Dermis microvascular lymphatic vessel endothelial cell (primary cell): ENCODE measurements at regions not wholly inside any gene's neighbourhood (a gene's known extent, or its start where the extent isn't known, plus 50 kb on each side); places are given as distances from the start of the nearest gene placed in this dataset.
A peak's percentile ranks its signal among the peaks of the same experiment; 100 is the strongest.

ENCODE experiments used
- DNase-seq, 2 donors: peaks; one replicate each; pipeline versions ENCODE4 v3.0.0 to v3.0.0-alpha.2; 2010; ENCODE audit warnings: low read depth in 2 of 2

DNA sequence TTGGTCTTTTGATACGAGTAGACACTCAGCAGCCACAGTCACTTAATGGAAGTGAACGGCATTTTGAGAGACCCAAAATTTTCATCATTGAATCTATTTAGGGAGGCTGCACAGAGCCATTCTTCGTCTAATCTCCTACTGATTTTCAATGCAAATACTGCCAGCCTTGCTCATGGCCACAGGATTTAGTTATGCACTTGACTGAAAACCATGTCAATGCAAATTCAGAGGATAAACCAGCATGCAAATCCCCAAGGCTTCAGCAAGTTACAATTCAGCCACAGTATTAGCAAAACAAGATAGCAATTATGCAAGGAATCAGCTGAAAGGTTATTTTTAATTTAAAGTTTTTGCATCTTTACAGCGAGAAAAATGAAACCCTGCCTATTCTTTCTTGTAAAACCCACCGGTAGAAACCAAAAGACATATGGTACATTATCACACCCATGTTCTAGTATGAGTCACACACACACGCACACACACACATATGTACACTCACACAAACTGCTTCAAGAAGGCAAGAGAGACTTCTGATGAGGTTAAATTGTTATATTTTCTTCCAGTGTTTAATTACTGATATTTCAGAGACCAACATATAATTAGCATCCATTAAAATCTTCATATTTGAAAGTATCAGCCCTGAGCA, 985.3 kb upstream of the FLRT2 start:
- no peak for DNase-seq

DNA sequence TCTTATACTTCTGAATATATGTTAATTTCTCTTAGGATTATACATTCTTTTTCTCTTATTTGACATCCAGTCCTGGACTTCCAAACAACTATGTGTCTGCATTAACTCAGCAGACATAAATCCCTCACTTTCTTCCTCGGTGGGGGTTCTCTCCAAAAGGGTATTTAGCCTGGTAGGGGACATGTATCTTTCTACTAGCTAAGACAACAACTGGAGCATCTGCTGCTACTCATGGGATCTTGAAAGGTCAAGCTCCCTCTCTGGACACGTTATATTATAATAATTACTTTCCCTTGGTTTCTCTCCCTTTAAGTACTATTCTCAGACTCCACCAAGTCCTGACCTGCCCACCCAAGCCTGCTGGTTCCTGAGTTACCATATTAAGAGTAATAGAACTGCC, 983.7 kb upstream of the FLRT2 start:
- no peak for DNase-seq

DNA sequence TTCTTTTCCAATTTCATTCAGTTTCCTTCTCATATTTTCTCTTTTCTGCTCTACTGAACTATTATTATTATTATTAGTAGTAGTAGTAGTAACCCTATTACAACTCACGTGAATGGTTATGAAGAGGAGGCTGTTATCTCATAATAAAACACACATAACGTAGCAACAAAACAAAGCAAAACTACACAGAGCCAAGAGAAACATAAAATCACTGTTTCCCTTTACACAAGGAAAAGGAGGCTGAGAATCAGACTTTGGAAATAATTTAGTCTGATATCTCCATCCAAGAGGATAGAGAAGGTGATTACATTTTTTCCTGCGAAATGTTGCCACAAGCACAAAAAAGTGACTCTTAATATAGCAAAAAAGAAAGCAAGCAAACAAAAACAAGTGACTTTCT, 975.8 kb upstream of the FLRT2 start:
- peak; percentile 40 to 58 for DNase-seq

DNA sequence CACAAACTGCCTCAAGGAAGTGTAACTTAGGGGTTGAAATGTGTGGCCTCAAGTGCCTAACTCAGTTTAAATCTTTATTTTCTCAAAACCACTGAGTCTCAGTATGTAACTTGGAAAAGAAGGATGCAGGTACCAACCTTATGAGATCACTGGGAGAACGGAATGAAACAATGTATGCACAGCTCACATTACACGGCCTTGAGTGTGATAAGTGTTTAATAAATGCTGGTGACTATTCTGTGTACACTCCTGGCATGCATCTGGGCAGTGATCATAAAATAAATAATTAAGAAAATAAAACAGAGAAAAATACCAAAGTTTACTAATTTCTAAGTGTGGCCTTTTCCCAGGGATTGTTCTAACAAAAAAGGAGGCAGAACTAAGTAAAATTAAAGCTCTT, 974.5 kb upstream of the FLRT2 start:
- DNase-seq, result no peak

DNA sequence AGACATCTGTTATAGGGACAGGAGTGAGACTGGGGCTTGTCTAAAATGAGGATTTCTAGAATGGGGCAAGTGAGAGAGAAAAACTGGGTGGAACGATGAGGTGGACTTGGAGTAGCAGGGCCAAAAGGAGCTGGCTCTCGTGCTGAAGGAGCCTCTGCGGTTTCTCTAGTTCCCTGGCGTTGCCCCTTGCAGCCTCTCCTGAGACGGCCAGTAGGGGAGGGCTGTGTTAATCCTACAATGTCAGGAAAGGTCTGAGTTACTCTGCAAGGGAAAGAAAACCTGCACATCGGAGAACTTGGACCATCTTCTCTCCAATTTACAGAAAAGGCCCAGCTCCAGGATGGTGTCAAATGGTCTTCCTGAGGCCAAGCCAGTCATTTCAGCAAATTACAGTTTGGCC, 963.8 kb upstream of the FLRT2 start:
- DNase-seq, result no peak

DNA sequence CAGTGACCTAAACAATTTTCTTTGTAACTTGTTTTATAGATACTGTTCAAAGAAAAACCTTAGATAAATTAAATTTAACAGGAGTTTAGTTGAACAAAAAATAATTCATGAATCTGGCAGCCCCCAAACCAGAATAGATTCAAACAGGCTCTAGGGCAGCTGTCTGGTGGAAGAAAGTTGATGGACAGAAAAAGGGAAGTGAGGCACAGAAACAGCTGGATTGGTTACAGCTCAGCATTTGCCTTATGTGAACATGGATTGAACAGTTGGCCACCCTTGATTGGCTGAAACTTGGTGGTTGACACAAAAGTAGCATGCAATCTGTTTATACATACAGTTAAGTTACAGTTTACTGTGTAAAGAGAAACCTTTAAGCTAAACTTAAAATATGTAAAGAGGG, 954.3 kb upstream of the FLRT2 start:
- DNase-seq, result no peak

DNA sequence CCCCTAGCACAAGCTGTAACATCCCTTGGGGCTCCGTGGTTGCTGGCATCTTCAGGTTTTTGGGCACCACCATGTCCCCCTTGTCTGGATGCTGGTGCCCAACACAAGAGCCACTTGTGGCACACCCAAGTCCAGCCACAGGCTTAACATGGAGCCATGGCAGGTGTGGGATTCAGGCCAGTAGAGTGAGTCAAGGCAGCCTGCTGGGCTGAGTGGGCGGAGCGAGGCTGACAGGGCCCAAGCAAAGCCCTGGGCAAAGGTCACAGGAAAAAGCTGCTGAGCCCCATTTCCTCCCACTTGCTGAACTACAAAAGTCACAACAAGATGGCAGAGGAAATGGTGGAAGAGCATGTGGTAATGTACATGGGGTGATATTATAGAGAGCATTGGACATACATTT, 950.7 kb upstream of the FLRT2 start:
- no peak for DNase-seq

DNA sequence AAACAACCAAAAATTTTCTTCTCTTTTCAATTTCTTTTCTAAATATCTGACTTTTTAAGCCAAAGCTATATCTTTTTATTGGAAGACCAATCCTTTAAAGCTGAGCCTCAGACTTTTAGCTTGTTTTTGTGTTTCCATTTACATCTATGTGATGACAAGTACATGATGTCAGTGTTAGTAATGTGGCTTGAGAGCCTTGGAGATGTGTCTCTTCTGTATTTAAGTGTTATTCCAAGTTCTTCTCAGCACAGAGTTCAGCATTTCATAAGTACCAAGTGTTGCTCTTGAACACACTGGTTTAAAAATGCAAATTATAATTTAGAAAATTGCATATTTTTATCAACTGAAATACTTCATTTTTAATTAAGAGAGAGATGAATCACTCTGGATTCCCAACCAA, 948.9 kb upstream of the FLRT2 start:
- no peak for DNase-seq

DNA sequence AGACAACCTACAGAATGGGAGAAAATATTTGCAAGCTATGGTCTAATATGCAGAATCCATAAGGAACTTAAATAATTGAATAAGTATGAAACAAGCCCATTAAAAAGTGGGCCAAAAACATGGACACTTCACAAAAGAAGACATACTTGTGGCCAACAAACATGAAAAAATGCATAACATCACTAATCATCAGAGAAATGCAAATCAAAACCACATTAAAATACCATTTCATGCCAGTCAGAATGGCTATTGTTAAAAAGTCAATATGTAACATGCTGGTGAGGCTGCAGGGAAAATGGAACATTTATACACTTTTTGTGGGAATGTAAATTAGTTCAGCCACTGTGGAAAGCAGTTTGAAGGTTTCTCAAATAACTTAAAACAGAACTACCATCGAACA, 945.4 kb upstream of the FLRT2 start:
- no peak for DNase-seq

DNA sequence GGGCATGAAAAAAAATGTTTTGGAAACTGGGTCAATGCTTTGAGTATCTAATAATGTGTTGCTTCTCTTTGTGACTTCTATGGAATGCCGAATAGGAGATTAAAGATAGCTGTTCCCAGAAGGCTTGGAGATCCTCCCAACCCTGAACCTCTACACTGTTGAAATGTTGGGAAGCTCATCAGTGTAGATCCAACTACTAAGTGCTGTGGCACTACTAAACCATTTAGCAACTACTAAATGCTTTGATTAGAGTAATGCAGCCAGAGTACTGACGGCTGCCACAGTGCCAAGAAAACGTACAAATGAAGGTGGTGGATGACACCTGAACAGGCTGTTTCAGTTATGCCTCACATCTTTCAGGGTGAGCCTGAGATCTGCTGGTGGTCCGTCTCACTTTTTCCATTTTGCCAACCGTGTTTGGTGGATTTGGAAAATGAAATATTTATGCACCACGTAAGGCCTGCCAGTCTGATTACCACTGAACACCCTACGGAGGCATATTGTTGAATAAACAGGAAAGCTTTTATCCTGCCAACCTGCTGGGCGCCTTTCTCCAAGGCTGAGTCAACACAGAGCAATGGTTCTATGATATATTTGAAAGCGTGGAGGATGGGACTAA, 938.0 kb upstream of the FLRT2 start:
- peak; percentile 15 to 55 for DNase-seq

DNA sequence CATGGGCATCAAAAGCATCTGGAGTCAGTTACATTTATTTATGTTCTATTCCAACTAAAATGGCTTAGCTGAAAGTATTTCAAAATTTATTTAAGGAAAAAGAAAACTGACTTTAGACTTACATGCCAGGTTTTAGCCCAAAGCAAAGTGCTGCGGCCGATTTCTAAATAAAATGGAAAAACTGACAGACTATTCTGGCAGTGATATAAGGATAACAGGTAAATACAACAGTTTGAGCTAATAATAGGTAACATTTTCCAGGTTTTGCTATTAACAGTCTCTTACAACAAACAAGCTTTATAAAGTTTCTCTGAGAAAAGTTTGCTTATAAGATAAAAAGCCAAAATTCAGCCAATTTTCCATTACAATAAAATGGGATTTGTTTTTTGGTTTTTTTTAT, 937.2 kb upstream of the FLRT2 start:
- DNase-seq, result peak in 1 of 2 donors; percentile 6

DNA sequence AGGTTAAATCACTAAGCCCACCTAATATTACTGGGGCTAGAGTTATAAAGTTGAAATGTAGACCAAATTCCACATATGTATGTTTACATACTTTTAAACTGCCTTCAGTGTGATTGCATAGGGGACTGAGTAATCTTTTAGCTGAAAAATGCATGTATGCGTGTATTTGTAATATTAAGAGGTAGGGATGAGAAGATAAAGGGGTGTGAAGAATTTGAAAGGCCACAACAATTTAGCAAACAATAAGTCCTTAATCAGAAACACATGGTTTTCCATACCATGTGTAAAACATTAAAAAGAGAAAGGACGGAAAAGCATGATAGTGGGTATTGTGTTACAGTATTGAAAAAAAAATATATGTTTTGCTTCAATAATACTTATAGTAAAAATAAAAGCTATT, 919.9 kb upstream of the FLRT2 start:
- no peak for DNase-seq

DNA sequence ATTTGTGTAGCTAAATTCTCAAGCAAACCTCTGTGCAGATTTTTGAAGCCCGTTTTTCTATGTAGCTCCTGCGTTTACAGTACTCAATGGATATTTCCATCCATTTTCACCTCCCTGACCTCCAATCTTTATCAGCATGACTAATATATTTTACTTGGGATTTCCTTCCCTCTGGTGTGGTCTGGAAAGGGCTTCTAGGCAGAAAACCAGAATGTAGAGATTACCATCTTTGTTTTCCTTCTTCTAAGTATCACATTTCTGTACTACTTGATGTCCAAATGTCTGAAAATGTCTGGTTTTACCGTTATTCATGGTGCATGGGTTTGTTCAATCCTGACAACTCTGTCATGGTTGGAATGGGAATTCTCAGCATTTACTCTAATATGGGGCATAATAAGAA, 907.6 kb upstream of the FLRT2 start:
- DNase-seq, result peak in 1 of 2 donors; percentile 85

DNA sequence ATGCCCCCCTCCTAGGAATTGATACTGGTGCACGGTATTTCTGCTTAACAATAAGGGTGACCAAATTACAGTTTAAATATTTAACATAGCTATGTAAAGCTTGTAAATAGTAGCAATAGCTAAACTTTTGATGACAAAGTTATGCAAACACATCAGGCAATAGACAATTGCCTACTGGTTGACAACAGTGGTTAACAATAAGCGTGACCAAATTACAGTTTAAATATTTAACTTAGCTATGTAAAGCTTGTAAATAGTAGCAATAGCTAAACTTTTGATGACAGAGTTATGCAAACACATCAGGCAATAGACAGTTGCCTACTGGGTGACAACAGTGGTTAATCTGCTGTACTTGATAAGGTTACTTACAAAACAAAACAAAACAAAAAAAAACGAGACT, 886.5 kb upstream of the FLRT2 start:
- DNase-seq, result no peak

DNA sequence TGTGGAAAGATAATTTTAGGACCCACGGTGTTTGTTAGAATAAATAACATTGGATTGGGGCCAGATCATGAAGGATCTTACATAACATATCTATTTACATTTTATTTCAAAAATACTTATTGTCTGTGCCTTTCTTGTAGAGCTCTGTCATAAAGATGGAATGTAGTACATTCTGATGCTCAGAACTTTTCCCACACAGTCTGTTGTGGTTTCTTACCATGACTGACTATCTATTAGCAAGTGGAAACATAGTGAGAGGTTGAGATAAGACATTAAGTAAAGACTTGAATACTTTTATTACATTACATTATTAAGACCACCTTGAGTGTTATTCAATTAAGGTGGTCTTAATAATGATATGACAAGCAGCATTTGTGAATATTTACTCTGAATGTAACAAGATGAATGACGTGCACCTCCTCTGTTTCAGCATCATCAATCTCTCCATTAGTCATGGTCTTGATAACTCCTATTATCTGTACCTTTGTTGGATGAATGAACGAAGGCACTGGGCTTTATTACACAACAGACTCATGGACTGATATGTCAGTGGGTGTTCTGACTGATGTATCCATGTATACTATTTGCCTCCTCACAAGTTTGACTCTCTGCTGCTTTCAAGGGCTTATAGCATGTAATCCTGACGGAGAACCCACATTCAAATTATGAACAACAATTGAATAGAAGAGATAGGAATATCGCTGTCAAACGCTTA, 883.0 kb upstream of the FLRT2 start:
- DNase-seq, result no peak

DNA sequence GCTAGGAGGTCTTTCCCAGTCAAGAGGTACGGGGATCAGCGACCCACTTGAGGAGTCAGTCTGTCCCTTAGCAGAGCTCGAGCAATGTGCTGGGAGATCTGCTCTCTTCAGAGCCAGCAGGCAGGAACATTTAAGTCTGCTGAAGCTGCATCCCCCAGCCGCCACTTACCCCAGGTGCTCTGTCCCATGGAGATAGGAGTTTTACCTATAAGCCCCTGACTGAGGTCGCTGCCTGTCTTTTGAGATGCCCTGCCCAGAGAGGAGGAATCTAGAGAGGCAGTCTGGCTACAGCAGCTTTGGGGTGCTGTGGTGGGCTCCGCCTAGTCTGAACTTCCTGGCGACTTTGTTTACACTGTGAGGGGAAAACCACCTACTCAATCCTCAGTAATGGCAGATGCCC, 874.9 kb upstream of the FLRT2 start:
- no peak for DNase-seq

DNA sequence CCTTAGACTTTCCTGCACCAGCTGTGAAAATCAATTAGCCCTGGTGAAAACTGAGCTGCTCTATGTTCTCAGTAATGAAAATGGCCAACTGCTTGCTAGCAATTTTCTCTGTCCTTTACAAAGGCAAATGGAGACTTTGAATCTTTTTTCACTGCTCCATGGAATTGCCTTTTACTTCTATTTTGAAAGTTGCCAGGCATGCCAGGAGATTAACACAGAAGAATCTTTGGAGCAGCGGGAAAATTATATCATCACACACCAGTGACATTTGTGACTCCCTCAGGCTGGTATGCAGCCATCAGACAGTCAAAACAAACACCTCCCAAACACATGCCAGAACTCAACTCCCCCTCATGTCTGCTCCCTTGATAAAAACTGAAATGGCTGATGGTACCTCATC, 872.0 kb upstream of the FLRT2 start:
- no peak for DNase-seq

DNA sequence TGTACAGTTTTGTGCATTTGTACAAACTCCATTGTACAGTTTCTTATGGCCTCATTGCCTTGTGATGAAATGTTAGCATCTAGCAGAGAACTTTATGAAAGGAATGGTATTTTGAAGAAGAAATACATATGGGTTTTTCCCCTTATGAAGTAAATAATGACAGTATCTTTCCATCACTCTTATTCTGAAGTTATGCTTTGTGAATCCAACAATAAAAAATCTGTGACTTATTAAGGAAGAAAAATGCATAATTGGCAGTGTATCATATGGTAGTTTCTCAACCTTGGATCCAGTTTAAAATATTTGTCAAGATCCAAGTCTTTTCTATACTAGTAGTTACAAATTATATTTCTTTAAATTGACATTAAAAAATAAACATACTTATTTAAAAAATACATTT, 859.1 kb upstream of the FLRT2 start:
- DNase-seq, result no peak

DNA sequence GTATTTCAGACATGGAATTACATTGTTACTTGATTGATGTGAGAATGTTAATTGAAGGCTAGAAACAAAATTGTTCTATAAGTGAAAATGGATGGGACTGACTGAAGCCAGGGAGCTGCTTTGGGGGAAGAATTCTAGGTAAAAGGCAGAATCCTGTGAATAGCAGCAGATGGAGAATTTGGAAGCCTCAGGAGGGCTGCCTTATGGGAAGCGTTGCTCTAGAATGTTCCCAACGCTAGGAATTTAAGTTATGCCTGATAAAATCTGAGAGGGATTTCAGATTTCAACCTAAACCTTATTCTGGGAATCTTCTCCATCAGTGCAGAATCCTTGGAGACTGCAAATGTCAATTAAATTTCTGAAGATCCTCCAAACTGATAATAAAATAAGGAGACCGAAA, 858.2 kb upstream of the FLRT2 start:
- DNase-seq, result no peak

DNA sequence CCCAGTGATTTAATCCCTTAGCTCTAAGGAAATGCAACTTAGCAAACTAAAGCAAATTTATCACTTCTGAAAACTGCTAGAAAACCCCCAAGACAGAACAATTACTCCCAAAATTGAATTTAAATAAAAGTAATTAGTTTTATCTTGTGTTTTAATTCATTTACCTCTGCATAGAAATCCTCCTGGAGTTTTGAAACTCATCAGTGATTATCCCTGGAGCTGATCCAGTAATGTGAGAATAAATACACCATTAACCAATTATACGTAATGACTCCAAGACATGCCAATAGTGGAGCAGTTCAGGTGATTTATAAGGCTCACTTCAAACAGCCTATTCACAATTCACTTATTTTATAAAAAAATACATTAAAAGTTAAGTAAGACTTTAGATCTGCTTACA, 855.3 kb upstream of the FLRT2 start:
- no peak for DNase-seq

DNA sequence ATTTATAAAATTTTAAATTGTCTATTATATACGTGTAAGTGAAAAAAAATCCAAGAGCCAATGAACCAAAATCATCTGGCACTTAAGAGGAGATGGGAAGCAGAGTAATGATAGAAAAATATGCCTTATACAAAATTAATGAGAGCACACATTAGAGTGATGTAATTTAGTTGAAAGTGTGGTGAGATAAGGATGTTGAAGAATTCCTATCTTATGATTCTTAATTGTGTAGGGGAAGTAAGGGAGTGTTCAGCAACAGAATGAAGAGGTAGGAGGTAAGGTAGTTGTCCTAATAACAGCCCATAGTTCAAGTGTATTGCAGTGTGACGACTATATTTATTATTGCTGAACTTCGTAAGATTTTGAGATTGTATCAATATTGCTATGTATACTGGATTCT, 843.4 kb upstream of the FLRT2 start:
- no peak for DNase-seq

DNA sequence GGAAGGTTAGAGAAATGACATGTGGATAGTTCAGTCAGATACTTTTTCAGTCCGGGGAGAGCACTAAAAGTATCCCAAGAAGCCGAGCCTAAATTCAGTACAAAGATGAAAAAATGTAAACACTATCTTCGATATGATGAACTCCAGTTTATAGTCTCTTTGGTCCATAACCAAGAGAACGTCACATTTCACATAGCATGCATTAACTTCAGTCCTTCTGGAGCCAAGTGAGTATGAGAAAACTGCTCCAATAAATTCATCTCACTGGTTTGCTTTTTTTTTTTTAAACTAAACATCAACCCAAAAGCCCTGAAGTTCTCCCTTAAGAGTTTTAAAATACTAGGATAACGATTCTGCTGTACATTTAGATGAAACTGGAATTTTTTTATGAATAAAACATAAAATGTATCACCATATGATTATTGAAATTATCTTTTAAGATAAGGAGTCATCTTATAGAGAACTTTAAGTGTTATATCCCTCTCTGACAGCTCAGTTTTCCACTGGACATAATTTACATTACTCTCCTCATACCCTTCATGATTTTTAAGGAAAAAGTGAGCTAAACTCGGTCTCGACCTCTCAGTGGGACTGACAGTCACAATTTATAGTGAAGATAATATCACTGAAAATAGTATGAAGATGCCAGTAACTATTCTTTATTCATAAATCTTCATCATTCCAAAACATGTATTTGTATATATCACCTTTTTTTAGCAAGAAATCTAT, 841.5 kb upstream of the FLRT2 start:
- DNase-seq, result no peak

DNA sequence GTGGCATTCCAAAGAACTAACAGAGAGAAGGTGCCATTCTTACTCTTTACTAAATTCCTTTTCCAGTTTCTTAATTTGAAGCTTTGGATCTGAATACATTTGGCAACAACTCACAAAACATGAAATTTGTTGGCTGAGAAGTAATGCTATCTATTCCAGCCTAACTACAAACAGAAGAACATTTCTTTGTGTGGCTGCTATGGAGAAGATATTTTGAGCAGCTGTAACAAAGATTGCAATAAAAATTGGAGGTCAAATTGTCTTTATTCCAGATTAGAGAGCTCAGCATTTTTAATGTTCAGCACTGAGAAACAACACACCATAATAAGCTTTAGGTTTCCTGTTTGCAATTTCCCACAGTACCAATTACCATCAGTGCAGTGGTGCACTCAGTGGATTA, 835.8 kb upstream of the FLRT2 start:
- no peak for DNase-seq
